SK-N-SH treated with all-trans-retinoic acid at 6 μM for 48 hours (cell line): ENCODE measurements at regions not wholly inside any gene's neighbourhood (a gene's known extent, or its start where the extent isn't known, plus 50 kb on each side); places are given as distances from the start of the nearest gene placed in this dataset.

ENCODE experiments used
- ATAC-seq: fragments of 200-7000 bp; cut with Tn5 transposase; 3 replicates; pipeline ENCODE4 v1.9.1; 2020; ENCODE audit warnings: mild to moderate bottlenecking, moderate library complexity
- ARNTL ChIP-seq: fragments of 450-650 bp; formaldehyde crosslinking; IDR thresholded peaks from 2 replicates; pipeline ENCODE4 v1.5.0; 2020; ENCODE audit warnings: low read depth, mild to moderate bottlenecking, moderate library complexity, borderline replicate concordance
- BACH2 ChIP-seq: fragments of 250-450 bp; sonication (Bioruptor Pico); IDR thresholded peaks from 2 replicates; pipeline ENCODE4 v1.9.0; 2021; ENCODE audit warnings: mild to moderate bottlenecking, borderline replicate concordance
- CSDC2 ChIP-seq: fragments of 250-450 bp; sonication (Bioruptor Pico); IDR thresholded peaks from 2 replicates; pipeline ENCODE4 v1.5.0; 2020; ENCODE audit warnings: mild to moderate bottlenecking, moderate library complexity
- ESRRG ChIP-seq: fragments of 250-450 bp; sonication (Bioruptor Pico); IDR thresholded peaks from 2 replicates; pipeline ENCODE4 v1.6.1; 2021; ENCODE audit warnings: mild to moderate bottlenecking
- ISL1 ChIP-seq: fragments of 250-450 bp; sonication (Bioruptor Pico); IDR thresholded peaks from 2 replicates; pipeline ENCODE4 v2.1.2; 2022; ENCODE audit warnings: mild to moderate bottlenecking, moderate library complexity
- PPARA ChIP-seq: fragments of 250-450 bp; sonication (Bioruptor Pico); IDR thresholded peaks from 2 replicates; pipeline ENCODE4 v1.5.0; 2020; ENCODE audit warnings: mild to moderate bottlenecking, borderline replicate concordance
- RARB ChIP-seq: fragments of 250-450 bp; sonication (Bioruptor Pico); IDR thresholded peaks from 2 replicates; pipeline ENCODE4 v1.8.0; 2021; ENCODE audit warnings: mild to moderate bottlenecking, moderate library complexity
- TCF4 ChIP-seq: fragments of 250-450 bp; sonication (Bioruptor Pico); IDR thresholded peaks from 2 replicates; pipeline ENCODE4 v1.8.0; 2021; ENCODE audit warnings: mild to moderate bottlenecking, moderate library complexity, borderline replicate concordance
- TOX ChIP-seq: fragments of 250-450 bp; sonication (Bioruptor Pico); IDR thresholded peaks from 2 replicates; pipeline ENCODE4 v1.8.0; 2021; ENCODE audit warnings: mild to moderate bottlenecking, moderate library complexity, borderline replicate concordance
- ZNF70 ChIP-seq: fragments of 450-650 bp; formaldehyde crosslinking; IDR thresholded peaks from 2 replicates; pipeline ENCODE4 v1.5.0; 2020; ENCODE audit warnings: mild to moderate bottlenecking, moderate library complexity
- ZNF8 ChIP-seq: fragments of 450-650 bp; formaldehyde crosslinking; IDR thresholded peaks from 2 replicates; pipeline ENCODE4 v1.5.0; 2020; ENCODE audit warnings: mild to moderate bottlenecking, moderate library complexity
- TF ChIP-seq, protein P1 (sequence below): fragments of 250-450 bp; sonication (Bioruptor Pico); IDR thresholded peaks from 2 replicates; pipeline ENCODE4 v1.5.1; 2020; ENCODE audit warnings: low read depth, mild to moderate bottlenecking, moderate library complexity
- TF ChIP-seq, protein P2 (sequence below): fragments of 250-450 bp; sonication (Bioruptor Pico); IDR thresholded peaks from 2 replicates; pipeline ENCODE4 v1.8.0; 2020; ENCODE audit warnings: mild to moderate bottlenecking, moderate library complexity, borderline replicate concordance
- TF ChIP-seq, protein P3 (sequence below): fragments of 250-450 bp; sonication (Bioruptor Pico); IDR thresholded peaks from 2 replicates; pipeline ENCODE4 v1.5.1; 2021; ENCODE audit warnings: mild to moderate bottlenecking, moderate library complexity
- TF ChIP-seq, protein P4 (sequence below): fragments of 250-450 bp; sonication (Bioruptor Pico); IDR thresholded peaks from 2 replicates; pipeline ENCODE4 v1.8.0; 2021; ENCODE audit warnings: low read depth, mild to moderate bottlenecking, moderate library complexity, borderline replicate concordance
- TF ChIP-seq, protein P5 (sequence below): fragments of 250-450 bp; sonication (Bioruptor Pico); IDR thresholded peaks from 2 replicates; pipeline ENCODE4 v1.5.0; 2020; ENCODE audit warnings: mild to moderate bottlenecking, moderate library complexity

DNA sequence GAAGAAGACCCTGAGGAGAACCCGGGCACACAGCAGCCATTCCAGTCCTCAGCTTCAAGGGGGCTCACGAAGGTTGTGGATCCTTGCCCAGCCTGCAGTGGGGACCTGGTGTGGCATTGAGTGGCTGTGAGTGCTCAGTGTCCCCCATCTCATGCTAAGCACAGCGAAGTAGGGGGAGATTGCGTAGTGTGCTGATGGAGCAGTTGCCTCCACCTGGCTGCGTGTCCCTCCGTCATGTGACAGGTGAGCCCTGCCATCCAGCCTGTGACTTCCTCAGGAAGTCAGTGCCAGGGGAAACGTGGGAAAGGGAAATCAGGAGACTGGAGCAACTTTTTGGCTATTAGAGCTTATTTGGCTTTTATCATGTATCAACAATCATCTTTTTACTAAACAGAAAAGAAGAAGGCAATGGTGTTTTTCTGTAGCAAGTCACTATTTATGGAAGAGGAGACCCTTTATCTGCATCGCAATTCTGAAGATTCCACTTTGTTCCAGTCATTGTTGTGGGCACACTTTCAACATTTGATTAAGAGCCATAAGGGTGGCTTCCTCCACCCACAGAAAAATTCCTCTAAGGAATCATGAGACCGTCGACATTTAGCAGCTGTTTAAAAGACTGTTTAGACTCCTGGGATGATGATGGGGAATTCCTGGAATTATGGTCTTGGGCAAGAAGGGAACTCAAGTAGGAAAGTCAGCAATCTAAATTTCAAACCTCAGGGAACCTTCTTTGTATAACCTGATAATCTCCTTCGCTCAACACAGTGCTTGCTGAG is 126.8 kb upstream of the SPATA13 start:
- ATAC-seq: no peak; the same call in 2 of the 3 replicates
- TF ChIP-seq, protein P1, sequence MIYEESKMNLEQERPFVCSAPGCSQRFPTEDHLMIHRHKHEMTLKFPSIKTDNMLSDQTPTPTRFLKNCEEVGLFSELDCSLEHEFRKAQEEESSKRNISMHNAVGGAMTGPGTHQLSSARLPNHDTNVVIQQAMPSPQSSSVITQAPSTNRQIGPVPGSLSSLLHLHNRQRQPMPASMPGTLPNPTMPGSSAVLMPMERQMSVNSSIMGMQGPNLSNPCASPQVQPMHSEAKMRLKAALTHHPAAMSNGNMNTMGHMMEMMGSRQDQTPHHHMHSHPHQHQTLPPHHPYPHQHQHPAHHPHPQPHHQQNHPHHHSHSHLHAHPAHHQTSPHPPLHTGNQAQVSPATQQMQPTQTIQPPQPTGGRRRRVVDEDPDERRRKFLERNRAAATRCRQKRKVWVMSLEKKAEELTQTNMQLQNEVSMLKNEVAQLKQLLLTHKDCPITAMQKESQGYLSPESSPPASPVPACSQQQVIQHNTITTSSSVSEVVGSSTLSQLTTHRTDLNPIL (CRISPR knock-in tag): no peak
- TF ChIP-seq ISL1 (CRISPR knock-in tag): peak; percentile 27; the same call in 1 of the 2 replicates

DNA sequence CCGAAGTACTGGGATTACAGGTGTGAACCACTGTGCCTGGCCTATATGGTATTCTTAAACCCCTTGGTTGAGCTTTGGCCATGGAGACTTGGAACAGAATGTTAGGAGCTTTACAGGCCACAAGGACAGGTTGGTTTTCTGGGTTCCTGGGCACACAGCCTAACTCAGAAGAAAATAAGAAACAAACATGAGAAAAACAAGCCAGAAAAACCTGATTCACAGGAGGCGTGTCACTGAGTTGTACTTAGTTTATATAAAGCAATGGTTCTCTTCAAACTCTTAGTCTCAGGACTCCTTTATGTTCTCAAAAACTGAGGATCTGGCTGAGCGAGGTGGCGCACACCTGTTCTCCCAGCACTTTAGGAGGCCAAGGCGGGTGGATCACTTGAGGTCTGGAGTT is 125.1 kb upstream of the SPATA13 start:
- ATAC-seq: no peak
- TF ChIP-seq, protein P2, sequence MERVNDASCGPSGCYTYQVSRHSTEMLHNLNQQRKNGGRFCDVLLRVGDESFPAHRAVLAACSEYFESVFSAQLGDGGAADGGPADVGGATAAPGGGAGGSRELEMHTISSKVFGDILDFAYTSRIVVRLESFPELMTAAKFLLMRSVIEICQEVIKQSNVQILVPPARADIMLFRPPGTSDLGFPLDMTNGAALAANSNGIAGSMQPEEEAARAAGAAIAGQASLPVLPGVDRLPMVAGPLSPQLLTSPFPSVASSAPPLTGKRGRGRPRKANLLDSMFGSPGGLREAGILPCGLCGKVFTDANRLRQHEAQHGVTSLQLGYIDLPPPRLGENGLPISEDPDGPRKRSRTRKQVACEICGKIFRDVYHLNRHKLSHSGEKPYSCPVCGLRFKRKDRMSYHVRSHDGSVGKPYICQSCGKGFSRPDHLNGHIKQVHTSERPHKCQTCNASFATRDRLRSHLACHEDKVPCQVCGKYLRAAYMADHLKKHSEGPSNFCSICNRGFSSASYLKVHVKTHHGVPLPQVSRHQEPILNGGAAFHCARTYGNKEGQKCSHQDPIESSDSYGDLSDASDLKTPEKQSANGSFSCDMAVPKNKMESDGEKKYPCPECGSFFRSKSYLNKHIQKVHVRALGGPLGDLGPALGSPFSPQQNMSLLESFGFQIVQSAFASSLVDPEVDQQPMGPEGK (CRISPR knock-in tag): no peak
- TF ChIP-seq, protein P1 (CRISPR knock-in tag): no peak
- TF ChIP-seq, protein P3, sequence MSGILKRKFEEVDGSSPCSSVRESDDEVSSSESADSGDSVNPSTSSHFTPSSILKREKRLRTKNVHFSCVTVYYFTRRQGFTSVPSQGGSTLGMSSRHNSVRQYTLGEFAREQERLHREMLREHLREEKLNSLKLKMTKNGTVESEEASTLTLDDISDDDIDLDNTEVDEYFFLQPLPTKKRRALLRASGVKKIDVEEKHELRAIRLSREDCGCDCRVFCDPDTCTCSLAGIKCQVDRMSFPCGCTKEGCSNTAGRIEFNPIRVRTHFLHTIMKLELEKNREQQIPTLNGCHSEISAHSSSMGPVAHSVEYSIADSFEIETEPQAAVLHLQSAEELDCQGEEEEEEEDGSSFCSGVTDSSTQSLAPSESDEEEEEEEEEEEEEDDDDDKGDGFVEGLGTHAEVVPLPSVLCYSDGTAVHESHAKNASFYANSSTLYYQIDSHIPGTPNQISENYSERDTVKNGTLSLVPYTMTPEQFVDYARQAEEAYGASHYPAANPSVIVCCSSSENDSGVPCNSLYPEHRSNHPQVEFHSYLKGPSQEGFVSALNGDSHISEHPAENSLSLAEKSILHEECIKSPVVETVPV (CRISPR knock-in tag): no peak
- TF ChIP-seq CSDC2 (CRISPR knock-in tag): no peak
- no peak for TF ChIP-seq PPARA (CRISPR knock-in tag)
- TF ChIP-seq RARB (CRISPR knock-in tag): no peak
- TF ChIP-seq, protein P4, sequence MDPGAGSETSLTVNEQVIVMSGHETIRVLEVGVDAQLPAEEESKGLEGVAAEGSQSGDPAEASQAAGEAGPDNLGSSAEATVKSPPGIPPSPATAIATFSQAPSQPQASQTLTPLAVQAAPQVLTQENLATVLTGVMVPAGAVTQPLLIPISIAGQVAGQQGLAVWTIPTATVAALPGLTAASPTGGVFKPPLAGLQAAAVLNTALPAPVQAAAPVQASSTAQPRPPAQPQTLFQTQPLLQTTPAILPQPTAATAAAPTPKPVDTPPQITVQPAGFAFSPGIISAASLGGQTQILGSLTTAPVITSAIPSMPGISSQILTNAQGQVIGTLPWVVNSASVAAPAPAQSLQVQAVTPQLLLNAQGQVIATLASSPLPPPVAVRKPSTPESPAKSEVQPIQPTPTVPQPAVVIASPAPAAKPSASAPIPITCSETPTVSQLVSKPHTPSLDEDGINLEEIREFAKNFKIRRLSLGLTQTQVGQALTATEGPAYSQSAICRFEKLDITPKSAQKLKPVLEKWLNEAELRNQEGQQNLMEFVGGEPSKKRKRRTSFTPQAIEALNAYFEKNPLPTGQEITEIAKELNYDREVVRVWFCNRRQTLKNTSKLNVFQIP (CRISPR knock-in tag): no peak
- no peak for TF ChIP-seq ISL1 (CRISPR knock-in tag)
- TF ChIP-seq ARNTL (CRISPR knock-in tag): no peak
- TF ChIP-seq ZNF70 (CRISPR knock-in tag): no peak
- TF ChIP-seq ZNF8 (CRISPR knock-in tag): no peak

DNA sequence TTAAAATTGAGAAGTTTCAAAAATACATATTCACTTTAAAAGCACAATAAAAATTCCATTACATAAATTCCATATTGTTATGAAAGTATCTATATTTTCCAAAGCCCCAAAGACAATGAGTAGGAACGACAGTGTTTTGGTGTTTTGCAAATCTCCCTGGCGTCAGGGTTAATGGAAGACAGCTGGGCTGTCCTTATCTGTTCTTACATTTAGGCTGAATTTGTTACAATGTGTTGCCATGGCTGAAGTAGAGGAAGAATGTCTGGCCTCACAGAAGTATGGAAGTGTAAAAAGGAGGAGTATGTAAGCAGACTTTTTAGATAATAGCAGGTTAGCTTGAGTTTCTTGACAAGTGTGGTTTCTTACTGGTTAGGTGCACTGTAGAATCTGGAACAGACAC is 124.4 kb upstream of the SPATA13 start:
- TF ChIP-seq ESRRG (CRISPR knock-in tag) (no peak), TCF4 (CRISPR knock-in tag) (peak; percentile 69; the same call in 1 of the 2 replicates)
- peak; percentile 53 for ATAC-seq

DNA sequence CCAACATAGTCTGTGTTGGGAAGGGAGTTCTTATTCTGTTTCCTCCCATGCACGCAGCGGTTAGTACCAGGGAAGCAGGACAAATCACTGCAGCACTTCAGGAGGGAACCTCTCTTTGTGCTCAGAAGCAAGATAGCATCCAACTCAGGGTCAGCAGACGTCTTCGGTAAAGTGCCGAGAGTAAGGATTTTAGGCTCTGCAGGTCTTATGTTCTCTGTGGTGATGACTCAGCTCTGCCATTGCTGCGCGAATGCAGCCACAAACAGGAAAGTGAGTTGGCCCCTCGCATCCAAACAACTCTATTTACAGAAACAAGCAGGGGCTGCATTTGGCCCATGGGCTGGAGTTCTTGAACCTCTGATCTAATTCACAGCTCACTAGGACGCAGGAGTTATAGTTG is 122.1 kb upstream of the SPATA13 start:
- peak; percentile 68 for ATAC-seq

More for the DNA sequence above, 122.1 kb upstream of the SPATA13 start:
- TF ChIP-seq ZNF70 (CRISPR knock-in tag) (no peak), TOX (no peak), BACH2 (CRISPR knock-in tag) (no peak), ARNTL (CRISPR knock-in tag) (no peak), TCF4 (CRISPR knock-in tag) (no peak), ISL1 (CRISPR knock-in tag) (no peak)
- TF ChIP-seq, protein P5, sequence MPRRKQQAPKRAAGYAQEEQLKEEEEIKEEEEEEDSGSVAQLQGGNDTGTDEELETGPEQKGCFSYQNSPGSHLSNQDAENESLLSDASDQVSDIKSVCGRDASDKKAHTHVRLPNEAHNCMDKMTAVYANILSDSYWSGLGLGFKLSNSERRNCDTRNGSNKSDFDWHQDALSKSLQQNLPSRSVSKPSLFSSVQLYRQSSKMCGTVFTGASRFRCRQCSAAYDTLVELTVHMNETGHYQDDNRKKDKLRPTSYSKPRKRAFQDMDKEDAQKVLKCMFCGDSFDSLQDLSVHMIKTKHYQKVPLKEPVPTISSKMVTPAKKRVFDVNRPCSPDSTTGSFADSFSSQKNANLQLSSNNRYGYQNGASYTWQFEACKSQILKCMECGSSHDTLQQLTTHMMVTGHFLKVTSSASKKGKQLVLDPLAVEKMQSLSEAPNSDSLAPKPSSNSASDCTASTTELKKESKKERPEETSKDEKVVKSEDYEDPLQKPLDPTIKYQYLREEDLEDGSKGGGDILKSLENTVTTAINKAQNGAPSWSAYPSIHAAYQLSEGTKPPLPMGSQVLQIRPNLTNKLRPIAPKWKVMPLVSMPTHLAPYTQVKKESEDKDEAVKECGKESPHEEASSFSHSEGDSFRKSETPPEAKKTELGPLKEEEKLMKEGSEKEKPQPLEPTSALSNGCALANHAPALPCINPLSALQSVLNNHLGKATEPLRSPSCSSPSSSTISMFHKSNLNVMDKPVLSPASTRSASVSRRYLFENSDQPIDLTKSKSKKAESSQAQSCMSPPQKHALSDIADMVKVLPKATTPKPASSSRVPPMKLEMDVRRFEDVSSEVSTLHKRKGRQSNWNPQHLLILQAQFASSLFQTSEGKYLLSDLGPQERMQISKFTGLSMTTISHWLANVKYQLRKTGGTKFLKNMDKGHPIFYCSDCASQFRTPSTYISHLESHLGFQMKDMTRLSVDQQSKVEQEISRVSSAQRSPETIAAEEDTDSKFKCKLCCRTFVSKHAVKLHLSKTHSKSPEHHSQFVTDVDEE: no peak
